Mucosa of rectum (tissue), 2 donors: ENCODE measurements at regions not wholly inside any gene's neighbourhood (a gene's known extent, or its start where the extent isn't known, plus 50 kb on each side); places are given as distances from the start of the nearest gene placed in this dataset.
"Not testable (repeated sequence)": the region's sequence is repeated elsewhere in the genome, so short reads cannot be mapped to it uniquely, and the experiment has no call there.

Source experiments
- H3K27ac ChIP-seq, 2 donors: one replicate each; pipeline ENCODE4 v1.7.0; 2013; ENCODE audit warnings: inconsistent platforms in 2 of 2, low read depth in 2 of 2, low read length in 2 of 2
- H3K27me3 ChIP-seq, 2 donors: one replicate each; pipeline ENCODE4 v1.7.0; 2013; ENCODE audit warnings: low read length in 2 of 2; ENCODE audit not compliant: control insufficient read depth in 2 of 2, insufficient read depth in 2 of 2
- H3K36me3 ChIP-seq, 2 donors: one replicate each; pipeline ENCODE4 v1.7.0; 2013; ENCODE audit warnings: low read length in 2 of 2; ENCODE audit not compliant: control insufficient read depth in 2 of 2, insufficient read depth in 2 of 2
- H3K4me1 ChIP-seq, 2 donors: one replicate each; pipeline ENCODE4 v1.7.0; 2013; ENCODE audit warnings: low read length in 2 of 2, mild to moderate bottlenecking in 1 of 2; ENCODE audit not compliant: control insufficient read depth in 2 of 2, insufficient read depth in 2 of 2
- H3K4me3 ChIP-seq, 2 donors: one replicate each; pipeline ENCODE4 v1.7.0; 2013; ENCODE audit warnings: low read length in 2 of 2
- H3K9ac ChIP-seq, 2 donors: one replicate each; pipeline ENCODE4 v1.7.0; 2013; ENCODE audit warnings: low read length in 2 of 2, low read depth in 1 of 2, mild to moderate bottlenecking in 1 of 2
- H3K9me3 ChIP-seq, 2 donors: one replicate each; pipeline ENCODE4 v1.7.0; 2013; ENCODE audit warnings: low read length in 2 of 2; ENCODE audit not compliant: control insufficient read depth in 2 of 2
- donor health status: healthy.
- donor health status: Normal muscosa, but diverticular disease.

- Histone ChIP-seq H3K4me3 (no peak overlapping the region), H3K27me3 (no peaks in the 10 kb centered on the region), H3K36me3 (no peaks in the 10 kb centered on the region), H3K9ac (no peak overlapping the region), H3K9me3 (no peaks in the 10 kb centered on the region), H3K27ac (peak overlapping the region in 1 of 2 donors; percentile 23), H3K4me1 (peaks cover 3 to 9% of the 10 kb centered on the region in 2 donors)
Observed at GRCh38 chr3:194908972-194909371, 223.3 kb downstream of the FAM43A start.

- no peak overlapping the region for H3K27ac ChIP-seq
- no peaks in the 10 kb centered on the region for H3K36me3 ChIP-seq
- no peaks in the 10 kb centered on the region for H3K9me3 ChIP-seq
- H3K4me1 ChIP-seq, result peaks cover 3 to 9% of the 10 kb centered on the region in 2 donors
- H3K27me3 ChIP-seq, result no peaks in the 10 kb centered on the region
- no peak overlapping the region for H3K4me3 ChIP-seq
- no peak overlapping the region for H3K9ac ChIP-seq
Observed at GRCh38 chr3:194910414-194910984, 224.8 kb downstream of the FAM43A start.

- H3K36me3 ChIP-seq, result no peaks in the 10 kb centered on the region
- no peaks in the 10 kb centered on the region for H3K27me3 ChIP-seq
- no peak overlapping the region for H3K4me3 ChIP-seq
- no peaks in the 10 kb centered on the region for H3K9me3 ChIP-seq
- no peak overlapping the region for H3K27ac ChIP-seq
- no peak overlapping the region for H3K9ac ChIP-seq
- peaks cover 3 to 5% of the 10 kb centered on the region in 2 donors for H3K4me1 ChIP-seq
Observed at GRCh38 chr3:194913316-194913715, 227.6 kb downstream of the FAM43A start.

GRCh38 chr3:194924889-194925288 is 239.2 kb downstream of the FAM43A start:
- H3K27ac ChIP-seq, H3K36me3 ChIP-seq, H3K9ac ChIP-seq, H3K9me3 ChIP-seq, H3K27me3 ChIP-seq, H3K4me3 ChIP-seq, H3K4me1 ChIP-seq: not testable (repeated sequence)

GRCh38 chr3:194925614-194926013 is 239.9 kb downstream of the FAM43A start:
- H3K27ac ChIP-seq, result no peak overlapping the region
- H3K4me3 ChIP-seq, result no peak overlapping the region
- H3K36me3 ChIP-seq, result no peaks in the 10 kb centered on the region
- H3K27me3 ChIP-seq, result no peaks in the 10 kb centered on the region
- H3K9ac ChIP-seq, result no peak overlapping the region
- no peaks in the 10 kb centered on the region for H3K9me3 ChIP-seq
- H3K4me1 ChIP-seq, result no peaks in the 10 kb centered on the region

GRCh38 chr3:194928227-194928626 is 242.5 kb downstream of the FAM43A start:
- no peaks in the 10 kb centered on the region for H3K36me3 ChIP-seq
- H3K4me3 ChIP-seq, result no peak overlapping the region
- H3K27ac ChIP-seq, result no peak overlapping the region
- no peaks in the 10 kb centered on the region for H3K4me1 ChIP-seq
- no peaks in the 10 kb centered on the region for H3K9me3 ChIP-seq
- no peaks in the 10 kb centered on the region for H3K27me3 ChIP-seq
- no peak overlapping the region for H3K9ac ChIP-seq

- H3K27ac ChIP-seq, result peak overlapping the region in 1 of 2 donors; percentile 9
- no peaks in the 10 kb centered on the region for H3K36me3 ChIP-seq
- no peaks in the 10 kb centered on the region for H3K27me3 ChIP-seq
- no peak overlapping the region for H3K4me3 ChIP-seq
- no peaks in the 10 kb centered on the region for H3K4me1 ChIP-seq
- H3K9me3 ChIP-seq, result no peaks in the 10 kb centered on the region
- no peak overlapping the region for H3K9ac ChIP-seq
Observed at GRCh38 chr3:194928831-194929577, 243.3 kb downstream of the FAM43A start.

GRCh38 chr3:194929578-194929960 is 243.9 kb downstream of the FAM43A start:
- H3K4me1 ChIP-seq, result no peaks in the 10 kb centered on the region
- H3K27ac ChIP-seq, result no peak overlapping the region
- H3K36me3 ChIP-seq, result no peaks in the 10 kb centered on the region

GRCh38 chr3:194930377-194931204 is 244.9 kb downstream of the FAM43A start:
- H3K27me3 ChIP-seq, result no peaks in the 10 kb centered on the region
- no peak overlapping the region for H3K4me3 ChIP-seq
- H3K27ac ChIP-seq, result no peak overlapping the region
- no peaks in the 10 kb centered on the region for H3K36me3 ChIP-seq
- no peaks in the 10 kb centered on the region for H3K9me3 ChIP-seq
- H3K9ac ChIP-seq, result no peak overlapping the region
- no peaks in the 10 kb centered on the region for H3K4me1 ChIP-seq

More at GRCh38 chr3:194929578-194929960, 243.9 kb downstream of the FAM43A start:
- no peaks in the 10 kb centered on the region for H3K9me3 ChIP-seq
- no peaks in the 10 kb centered on the region for H3K27me3 ChIP-seq
- H3K4me3 ChIP-seq, result no peak overlapping the region
- H3K9ac ChIP-seq, result no peak overlapping the region

GRCh38 chr3:194931347-194931746 is 245.7 kb downstream of the FAM43A start:
- H3K9ac ChIP-seq, result no peak overlapping the region
- no peaks in the 10 kb centered on the region for H3K27me3 ChIP-seq
- no peaks in the 10 kb centered on the region for H3K9me3 ChIP-seq
- H3K4me3 ChIP-seq, result no peak overlapping the region
- H3K36me3 ChIP-seq, result no peaks in the 10 kb centered on the region
- no peak overlapping the region for H3K27ac ChIP-seq
- no peaks in the 10 kb centered on the region for H3K4me1 ChIP-seq
